Muscle of back (tissue), 3 donors: ENCODE measurements at regions not wholly inside any gene's neighbourhood (a gene's known extent, or its start where the extent isn't known, plus 50 kb on each side); places are given as distances from the start of the nearest gene placed in this dataset.

Experiments used
- DNase-seq, 3 donors: peaks; one replicate each; pipeline versions ENCODE4 v3.0.0 to v3.0.0-alpha.2; 2013

- no peak for DNase-seq
Measured at GRCh38 chr2:12407160-12407559, 309.6 kb upstream of the TRIB2 start.

- no peak for DNase-seq
Measured at GRCh38 chr2:12412898-12413305, 303.8 kb upstream of the TRIB2 start.

GRCh38 chr2:12415536-12415935 lies 301.2 kb upstream of the TRIB2 start:
- DNase-seq: no peak

- peak in 1 of 3 donors; percentile 36 for DNase-seq
Measured at GRCh38 chr2:12416600-12416999, 300.1 kb upstream of the TRIB2 start.

GRCh38 chr2:12417786-12418185 lies 298.9 kb upstream of the TRIB2 start:
- no peak for DNase-seq

GRCh38 chr2:12419803-12420202 lies 296.9 kb upstream of the TRIB2 start:
- DNase-seq: no peak

GRCh38 chr2:12421046-12421445 lies 295.7 kb upstream of the TRIB2 start:
- DNase-seq: no peak

- no peak for DNase-seq
Measured at GRCh38 chr2:12424219-12424618, 292.5 kb upstream of the TRIB2 start.

GRCh38 chr2:12424809-12425208 lies 291.9 kb upstream of the TRIB2 start:
- DNase-seq: peak in 2 of 3 donors; percentile 34 to 49

GRCh38 chr2:12428324-12428723 lies 288.4 kb upstream of the TRIB2 start:
- no peak for DNase-seq

GRCh38 chr2:12428786-12429185 lies 287.9 kb upstream of the TRIB2 start:
- DNase-seq: no peak

GRCh38 chr2:12429779-12430406 lies 286.8 kb upstream of the TRIB2 start:
- DNase-seq: no peak

GRCh38 chr2:12430407-12431133 lies 286.2 kb upstream of the TRIB2 start:
- no peak for DNase-seq

- DNase-seq: peak in 1 of 3 donors; percentile 48
Measured at GRCh38 chr2:12432985-12433625, 283.6 kb upstream of the TRIB2 start.

- DNase-seq: no peak
Measured at GRCh38 chr2:12433626-12433990, 283.1 kb upstream of the TRIB2 start.

- no peak for DNase-seq
Measured at GRCh38 chr2:12434630-12435098, 282.1 kb upstream of the TRIB2 start.

- no peak for DNase-seq
Measured at GRCh38 chr2:12435430-12436222, 281.1 kb upstream of the TRIB2 start.

GRCh38 chr2:12436483-12436882 lies 280.3 kb upstream of the TRIB2 start:
- DNase-seq: no peak

GRCh38 chr2:12436935-12437561 lies 279.7 kb upstream of the TRIB2 start:
- DNase-seq: no peak

- no peak for DNase-seq
Measured at GRCh38 chr2:12440731-12441130, 276.0 kb upstream of the TRIB2 start.

GRCh38 chr2:12441750-12442475 lies 274.8 kb upstream of the TRIB2 start:
- no peak for DNase-seq
